ENCODE measurements at regions not wholly inside any gene's neighbourhood (a gene's known extent, or its start where the extent isn't known, plus 50 kb on each side); places are given as distances from the start of the nearest gene placed in this dataset.

- TF ChIP-seq POLR2A (IDR thresholded peaks at IDR 0.05) = no peak
- no peak for TF ChIP-seq CTCF (IDR thresholded peaks at IDR 0.05)
- TF ChIP-seq EP300 (IDR thresholded peaks at IDR 0.05; ENCODE audit: low read depth) = no peak
These were observed 405.8 kb upstream of the TLE4 start for GRCh38 chr9:79166005-79166404.

Data from transverse colon (tissue), 3 donors.